Thyroid gland (tissue), 4 donors: ENCODE measurements at regions not wholly inside any gene's neighbourhood (a gene's known extent, or its start where the extent isn't known, plus 50 kb on each side); places are given as distances from the start of the nearest gene placed in this dataset.

Experiments
- DNase-seq, 2 donors: peaks; one replicate each; pipeline ENCODE4 v3.0.0-alpha.2; 2019
- H3K27ac ChIP-seq, 3 donors: fragments of 200-600 bp; sonication (generic); 1 replicate in 2 of 3; 2 replicates in 1 of 3; pipeline ENCODE4 v1.5.1; 2016 to 2019; ENCODE audit warnings: mild to moderate bottlenecking in 1 of 3, moderate library complexity in 1 of 3
- H3K27me3 ChIP-seq: fragments of 200-600 bp; sonication (generic); one replicate; pipeline ENCODE4 v1.5.1; 2019
- H3K36me3 ChIP-seq, 2 donors: fragments of 200-600 bp; sonication (generic); one replicate each; pipeline ENCODE4 v1.5.1; 2016 to 2019
- H3K4me1 ChIP-seq, 2 donors: fragments of 200-600 bp; sonication (generic); one replicate each; pipeline ENCODE4 v1.5.1; 2017 to 2019
- H3K4me3 ChIP-seq, 3 donors: fragments of 200-600 bp; sonication (generic); replicated peaks in 1 of 3; 1 replicate in 2 of 3; 2 replicates in 1 of 3; pipeline ENCODE4 v1.5.1; 2016; ENCODE audit warnings: mild to moderate bottlenecking in 1 of 3
- H3K9me3 ChIP-seq: fragments of 200-600 bp; sonication (generic); one replicate; pipeline ENCODE4 v1.5.1; 2017
- POLR2A ChIP-seq, 2 donors: fragments of 450-650 bp; IDR thresholded peaks; one replicate each; pipeline ENCODE4 v1.6.1; 2017; ENCODE audit warnings: antibody characterized with exemption in 2 of 2, mild to moderate bottlenecking in 2 of 2, moderate library complexity in 1 of 2
- WGBS, 2 donors: methylation state at CpG; one replicate each; pipeline ENCODE4 v1.1.5; 2017; 5-methylcytosine and 5-hydroxymethylcytosine counted together
- intact Hi-C: fragments of 100-400 bp; cut with DNase I; formaldehyde crosslinking; loops from one replicate; pipeline ENCODE4 v1.15.1; 2023
- TF ChIP-seq, protein P1 (sequence below), 6 experiments: fragments of 200-600 bp in 3 of 6; fragments of 450-650 bp in 3 of 6; sonication (generic) in 3 of 6; IDR thresholded peaks; one replicate each; pipeline ENCODE4 v1.5.1; 2016 to 2019; ENCODE audit warnings: antibody characterized with exemption in 6 of 6, mild to moderate bottlenecking in 2 of 6, inconsistent platforms in 1 of 6, moderate library complexity in 1 of 6

DNA sequence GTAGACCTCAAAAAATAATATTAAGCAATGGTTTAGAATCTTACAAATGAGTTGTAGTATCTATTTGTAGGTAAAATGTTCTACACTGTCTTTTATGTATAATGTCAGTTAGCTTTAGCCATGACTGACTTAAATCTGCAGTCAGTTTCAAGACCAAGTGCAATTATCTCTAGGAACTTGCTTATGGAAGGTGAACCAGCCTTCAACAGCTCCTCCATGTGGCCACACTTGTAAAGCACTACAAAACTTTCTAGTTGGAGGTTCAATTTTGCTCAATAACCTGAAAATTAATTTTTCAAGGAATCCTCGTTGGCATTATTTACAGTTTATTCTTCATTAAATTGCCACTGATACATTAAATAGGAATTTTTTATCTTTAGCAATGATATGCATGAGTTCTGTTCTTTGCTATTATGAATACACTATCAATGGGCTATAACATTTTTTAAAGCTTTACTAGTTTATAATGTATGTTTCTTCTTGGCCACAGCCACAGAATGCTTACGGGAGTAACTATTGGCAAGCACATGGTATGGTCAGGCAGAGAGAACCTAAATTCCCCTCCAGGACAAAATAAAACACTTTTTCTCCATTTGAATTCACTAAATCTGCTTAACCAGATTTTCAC lies 315.3 kb upstream of the UBE2E2 start:
- H3K36me3 ChIP-seq = no peaks in the 10 kb centered on the region
- no peaks in the 10 kb centered on the region for H3K4me1 ChIP-seq
- WGBS, 2 donors = 51 to 55% methylated on average over 2 of the region's 2 CpGs
- no peak overlapping the region for H3K27ac ChIP-seq
- no peaks in the 10 kb centered on the region for H3K9me3 ChIP-seq
- intact Hi-C loops = no loop called here
- no peaks in the 10 kb centered on the region for H3K27me3 ChIP-seq
- H3K4me3 ChIP-seq = no peak overlapping the region
- DNase-seq = no peak
- no peak for TF ChIP-seq POLR2A (IDR thresholded peaks at IDR 0.05)
- TF ChIP-seq, protein P1, sequence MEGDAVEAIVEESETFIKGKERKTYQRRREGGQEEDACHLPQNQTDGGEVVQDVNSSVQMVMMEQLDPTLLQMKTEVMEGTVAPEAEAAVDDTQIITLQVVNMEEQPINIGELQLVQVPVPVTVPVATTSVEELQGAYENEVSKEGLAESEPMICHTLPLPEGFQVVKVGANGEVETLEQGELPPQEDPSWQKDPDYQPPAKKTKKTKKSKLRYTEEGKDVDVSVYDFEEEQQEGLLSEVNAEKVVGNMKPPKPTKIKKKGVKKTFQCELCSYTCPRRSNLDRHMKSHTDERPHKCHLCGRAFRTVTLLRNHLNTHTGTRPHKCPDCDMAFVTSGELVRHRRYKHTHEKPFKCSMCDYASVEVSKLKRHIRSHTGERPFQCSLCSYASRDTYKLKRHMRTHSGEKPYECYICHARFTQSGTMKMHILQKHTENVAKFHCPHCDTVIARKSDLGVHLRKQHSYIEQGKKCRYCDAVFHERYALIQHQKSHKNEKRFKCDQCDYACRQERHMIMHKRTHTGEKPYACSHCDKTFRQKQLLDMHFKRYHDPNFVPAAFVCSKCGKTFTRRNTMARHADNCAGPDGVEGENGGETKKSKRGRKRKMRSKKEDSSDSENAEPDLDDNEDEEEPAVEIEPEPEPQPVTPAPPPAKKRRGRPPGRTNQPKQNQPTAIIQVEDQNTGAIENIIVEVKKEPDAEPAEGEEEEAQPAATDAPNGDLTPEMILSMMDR (IDR thresholded peaks at IDR 0.05) = peak in 1 of 6 experiments; percentile 28

DNA sequence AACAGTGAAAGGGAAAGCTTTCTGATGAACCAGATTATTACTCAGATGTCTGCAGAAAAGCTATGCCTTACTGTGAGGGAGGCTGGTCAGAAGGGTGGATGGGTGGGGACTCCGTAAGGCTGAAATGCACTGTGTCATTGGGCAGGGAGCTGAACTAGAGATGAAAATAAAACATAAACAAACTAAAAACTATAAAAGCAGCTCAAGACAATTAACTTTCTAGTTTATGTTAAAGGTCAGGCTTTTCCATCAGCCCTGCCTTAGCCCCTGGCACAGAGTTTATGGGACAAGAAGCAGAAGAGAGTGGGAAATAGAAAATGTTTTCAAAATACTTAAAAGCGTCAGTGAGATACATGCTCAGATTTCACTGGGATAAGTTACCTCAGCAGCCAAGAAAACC lies 310.0 kb upstream of the UBE2E2 start:
- H3K27me3 ChIP-seq = no peaks in the 10 kb centered on the region
- no peaks in the 10 kb centered on the region for H3K9me3 ChIP-seq
- no peaks in the 10 kb centered on the region for H3K36me3 ChIP-seq
- WGBS, 2 donors = 70 to 78% methylated on average over 2 of the region's 2 CpGs
- H3K4me1 ChIP-seq = no peaks in the 10 kb centered on the region
- no peak for TF ChIP-seq POLR2A (IDR thresholded peaks at IDR 0.05)
- TF ChIP-seq, protein P1 (IDR thresholded peaks at IDR 0.05) = no peak
- intact Hi-C loops = no loop called here
- no peak overlapping the region for H3K4me3 ChIP-seq
- H3K27ac ChIP-seq = no peak overlapping the region
- DNase-seq = no peak

DNA sequence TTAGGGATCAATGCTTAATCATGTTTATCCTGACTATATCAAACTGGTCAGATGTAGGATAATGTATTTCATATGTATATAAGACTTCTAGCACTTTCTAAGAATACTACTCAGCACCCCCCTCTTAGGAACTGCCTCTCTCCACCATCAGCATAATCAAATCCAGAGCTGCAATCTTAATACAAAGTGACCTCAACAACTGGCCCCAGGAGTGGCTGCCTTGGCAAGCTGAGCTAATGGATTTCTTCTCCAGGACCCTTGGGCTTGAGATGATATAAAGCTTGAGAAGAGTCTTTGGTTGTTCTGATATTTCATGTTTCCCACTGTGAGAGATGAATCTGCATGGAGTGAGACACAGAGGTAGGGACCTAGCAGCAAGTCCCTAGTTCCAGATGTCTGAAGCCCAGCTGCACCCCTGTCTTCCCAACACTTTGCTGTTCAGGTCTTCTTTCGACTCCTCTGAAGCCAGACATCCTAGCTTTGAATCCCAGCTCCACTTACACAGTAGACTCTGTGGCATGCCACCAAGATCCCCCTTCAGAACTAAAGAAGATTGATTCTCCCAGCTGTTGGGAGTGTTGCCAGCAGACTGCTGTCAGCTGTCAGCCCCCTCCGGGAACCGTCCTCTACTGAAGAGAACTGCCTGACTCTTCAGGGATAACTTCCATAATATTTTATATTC lies 309.3 kb upstream of the UBE2E2 start:
- no peak for TF ChIP-seq POLR2A (IDR thresholded peaks at IDR 0.05)
- TF ChIP-seq, protein P1 (IDR thresholded peaks at IDR 0.05) = no peak
- H3K4me3 ChIP-seq = no peak overlapping the region
- no peaks in the 10 kb centered on the region for H3K4me1 ChIP-seq
- no peaks in the 10 kb centered on the region for H3K36me3 ChIP-seq
- DNase-seq = no peak
- no peaks in the 10 kb centered on the region for H3K27me3 ChIP-seq
- intact Hi-C loops = no loop called here
- H3K27ac ChIP-seq = no peak overlapping the region
- 62 to 64% methylated on average over 3 of the region's 3 CpGs for WGBS, 2 donors
- no peaks in the 10 kb centered on the region for H3K9me3 ChIP-seq

DNA sequence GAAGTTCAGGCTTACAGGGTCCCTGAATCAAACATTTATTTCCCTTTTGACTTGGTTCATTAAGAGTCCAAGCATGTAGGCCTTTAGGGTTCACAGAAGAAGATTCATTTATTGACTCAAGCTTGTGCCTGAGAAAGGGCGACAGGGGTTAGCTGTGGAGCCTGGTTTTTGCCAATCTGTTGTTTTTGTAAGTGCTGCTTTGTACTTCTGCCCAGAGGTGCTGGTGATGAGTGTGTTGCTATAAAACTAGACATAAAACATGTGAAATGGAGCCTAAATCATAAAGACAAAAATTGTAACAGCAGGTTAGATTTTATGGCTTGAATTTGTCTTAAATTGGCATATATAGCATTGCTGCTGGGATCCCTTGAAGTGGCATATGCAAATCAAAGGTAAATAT lies 308.3 kb upstream of the UBE2E2 start:
- no peaks in the 10 kb centered on the region for H3K9me3 ChIP-seq
- no peaks in the 10 kb centered on the region for H3K36me3 ChIP-seq
- intact Hi-C loops = no loop called here
- no peak overlapping the region for H3K4me3 ChIP-seq
- WGBS, 2 donors = 61 to 74% methylated on average over 1 of the region's 1 CpG
- no peak overlapping the region for H3K27ac ChIP-seq
- TF ChIP-seq, protein P1 (IDR thresholded peaks at IDR 0.05) = no peak
- no peak for TF ChIP-seq POLR2A (IDR thresholded peaks at IDR 0.05)
- no peaks in the 10 kb centered on the region for H3K27me3 ChIP-seq
- no peaks in the 10 kb centered on the region for H3K4me1 ChIP-seq
- no peak for DNase-seq

DNA sequence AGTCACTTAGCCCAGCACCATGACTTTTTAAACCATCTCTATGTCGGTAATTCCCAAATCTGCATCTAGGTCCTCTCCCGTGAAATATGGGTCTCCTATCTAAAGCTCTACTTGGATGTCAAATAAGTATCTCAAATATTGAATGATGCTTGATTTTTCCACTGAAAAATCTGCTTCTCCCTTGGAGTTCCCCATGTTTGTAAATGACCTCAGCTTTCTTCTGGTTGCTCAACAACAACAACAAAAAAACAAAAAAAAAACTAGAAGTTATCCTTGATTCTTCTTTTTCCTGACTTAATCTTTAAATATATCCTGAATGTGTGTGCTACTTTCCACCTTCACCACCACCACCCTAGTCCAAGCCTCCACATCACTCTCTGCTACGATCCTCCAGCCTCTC lies 307.5 kb upstream of the UBE2E2 start:
- no peak for DNase-seq
- no peaks in the 10 kb centered on the region for H3K4me1 ChIP-seq
- intact Hi-C loops = no loop called here
- H3K27ac ChIP-seq = no peak overlapping the region
- WGBS, 2 donors = 96% methylated on average over 3 of the region's 3 CpGs
- H3K4me3 ChIP-seq = no peak overlapping the region
- no peaks in the 10 kb centered on the region for H3K9me3 ChIP-seq
- no peaks in the 10 kb centered on the region for H3K36me3 ChIP-seq
- TF ChIP-seq POLR2A (IDR thresholded peaks at IDR 0.05) = no peak
- TF ChIP-seq, protein P1 (IDR thresholded peaks at IDR 0.05) = no peak
- H3K27me3 ChIP-seq = no peaks in the 10 kb centered on the region
